Kasumi-1 (cell line): ENCODE measurements at regions not wholly inside any gene's neighbourhood (a gene's known extent, or its start where the extent isn't known, plus 50 kb on each side); places are given as distances from the start of the nearest gene placed in this dataset.
A peak's percentile ranks its signal among the peaks of the same experiment; 100 is the strongest.

Source experiments
- DNase-seq, 2 experiments: peaks; one replicate each; lab custom pipeline; 2025; lab: John Stamatoyannopoulos, UW

DNA sequence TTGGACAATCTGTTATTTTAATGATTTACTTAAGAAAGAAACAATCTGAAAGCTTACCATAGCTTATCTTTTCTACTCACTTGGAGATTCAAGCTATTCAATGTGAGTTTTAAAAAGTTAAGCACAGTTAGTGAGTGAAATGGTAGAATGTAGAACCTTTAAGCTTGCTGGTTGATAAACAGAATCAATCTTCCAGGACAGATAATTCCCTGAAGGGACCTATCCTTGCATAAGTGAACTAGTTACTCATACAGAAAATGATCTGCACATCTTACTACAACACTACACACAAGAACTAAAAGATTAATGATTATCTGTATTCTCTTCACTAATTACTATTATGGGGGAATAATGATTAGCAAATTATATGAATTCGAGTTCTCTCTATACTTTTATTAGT, 165.6 kb downstream of the PALM2AKAP2 start:
- DNase-seq = no peak

DNA sequence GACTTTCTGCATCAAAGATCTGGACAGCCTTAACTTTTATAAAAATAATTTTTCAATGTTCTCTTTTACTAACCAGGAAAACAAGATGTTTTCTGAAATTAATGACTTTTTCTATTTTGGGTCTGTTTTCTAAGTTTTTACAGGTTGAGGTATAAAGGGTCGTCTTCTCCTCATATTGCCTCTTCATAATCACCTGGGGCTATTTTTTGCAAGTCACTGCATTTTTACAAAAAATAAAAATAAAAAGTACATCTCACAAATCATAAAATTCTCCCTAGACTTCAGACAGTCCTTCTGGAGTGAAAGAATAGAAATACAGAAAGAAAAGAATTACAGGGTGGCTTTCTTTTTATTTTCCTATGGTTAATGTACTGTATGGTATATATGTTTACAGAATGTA, 168.5 kb downstream of the PALM2AKAP2 start:
- DNase-seq = no peak

DNA sequence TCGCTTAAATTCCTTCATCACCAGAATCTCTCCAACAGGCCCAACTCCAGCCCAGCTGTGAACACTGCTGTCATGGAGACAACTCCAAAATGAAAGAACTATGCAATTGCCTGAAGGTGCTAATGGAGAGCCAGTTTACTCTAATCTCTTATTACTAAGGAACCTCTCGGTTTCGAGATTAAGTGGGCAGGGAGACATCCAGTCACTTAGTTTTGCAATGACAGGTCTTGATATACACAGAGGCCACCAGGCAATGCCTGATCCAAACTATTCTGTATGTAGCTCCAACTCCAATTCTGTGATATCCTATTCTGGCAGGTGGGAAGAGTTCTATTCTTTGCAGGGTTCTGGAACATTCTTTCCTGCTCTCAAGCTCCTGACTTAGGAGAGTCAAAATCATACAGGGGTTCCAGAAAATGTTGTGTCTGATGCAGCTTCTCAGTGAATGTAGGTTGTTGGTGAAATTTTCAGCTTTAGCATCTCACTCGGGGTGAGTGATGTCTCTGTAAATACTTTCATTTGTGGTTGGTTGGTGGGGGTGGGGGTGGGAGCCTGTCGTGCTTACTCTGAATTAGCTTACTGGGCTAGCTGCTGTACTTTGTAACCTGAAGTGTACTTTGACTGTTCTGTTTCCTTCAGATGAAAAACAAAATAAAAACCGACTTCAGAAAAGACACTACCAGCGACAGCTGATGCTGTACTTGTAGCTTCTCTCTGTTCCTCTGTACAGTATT, 170.9 kb downstream of the PALM2AKAP2 start:
- no peak for DNase-seq

DNA sequence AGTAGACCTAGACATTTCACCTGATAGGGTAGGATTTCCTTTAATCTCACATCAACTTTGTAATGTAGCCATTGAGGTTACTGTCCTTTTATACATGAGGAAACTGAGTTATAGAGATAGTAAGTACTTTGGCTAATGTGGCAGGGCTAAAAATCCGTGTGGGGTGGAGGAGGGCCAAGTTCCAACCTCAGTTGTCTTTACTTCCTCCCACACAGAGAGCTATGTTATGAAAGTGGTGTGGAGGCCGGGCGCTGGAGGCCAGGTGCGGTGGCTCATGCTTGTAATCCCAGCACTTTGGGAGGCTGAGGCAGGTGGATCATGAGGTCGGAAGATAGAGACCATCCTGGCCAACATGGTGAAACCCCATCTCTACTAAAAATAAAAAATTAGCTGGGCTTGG, 173.3 kb downstream of the PALM2AKAP2 start:
- DNase-seq = no peak

DNA sequence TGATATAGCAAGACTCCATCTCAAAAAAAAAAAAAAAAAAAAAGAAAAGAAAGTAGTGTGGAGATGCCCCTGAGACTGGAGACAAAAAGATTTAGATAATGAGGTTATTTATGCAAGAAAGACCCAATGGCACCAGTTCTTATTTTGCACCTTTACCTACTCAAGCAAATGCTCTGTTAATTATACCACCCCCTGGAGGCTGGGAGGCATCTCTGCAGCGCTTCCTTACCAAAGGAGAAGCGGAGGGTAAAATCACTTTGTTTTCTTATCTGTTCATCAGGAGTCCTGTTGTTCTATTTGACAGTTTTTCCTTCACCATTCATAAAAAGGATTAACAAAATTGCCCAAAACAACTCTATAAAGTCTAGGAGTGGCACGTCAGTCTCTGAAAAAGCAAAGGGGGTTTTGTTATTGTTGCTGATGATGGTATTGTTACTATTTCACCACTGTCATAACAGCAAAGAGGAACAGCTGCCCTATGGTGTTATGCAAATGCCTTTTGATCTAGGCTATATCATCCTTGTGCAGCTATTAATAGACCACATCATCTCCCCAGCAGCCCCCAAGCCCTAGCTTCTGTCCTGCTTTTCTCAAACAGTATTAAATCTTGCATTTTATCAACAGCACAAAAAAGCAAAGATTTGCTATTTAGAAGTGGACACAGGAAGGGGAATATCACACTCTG, 174.0 kb downstream of the PALM2AKAP2 start:
- no peak for DNase-seq

DNA sequence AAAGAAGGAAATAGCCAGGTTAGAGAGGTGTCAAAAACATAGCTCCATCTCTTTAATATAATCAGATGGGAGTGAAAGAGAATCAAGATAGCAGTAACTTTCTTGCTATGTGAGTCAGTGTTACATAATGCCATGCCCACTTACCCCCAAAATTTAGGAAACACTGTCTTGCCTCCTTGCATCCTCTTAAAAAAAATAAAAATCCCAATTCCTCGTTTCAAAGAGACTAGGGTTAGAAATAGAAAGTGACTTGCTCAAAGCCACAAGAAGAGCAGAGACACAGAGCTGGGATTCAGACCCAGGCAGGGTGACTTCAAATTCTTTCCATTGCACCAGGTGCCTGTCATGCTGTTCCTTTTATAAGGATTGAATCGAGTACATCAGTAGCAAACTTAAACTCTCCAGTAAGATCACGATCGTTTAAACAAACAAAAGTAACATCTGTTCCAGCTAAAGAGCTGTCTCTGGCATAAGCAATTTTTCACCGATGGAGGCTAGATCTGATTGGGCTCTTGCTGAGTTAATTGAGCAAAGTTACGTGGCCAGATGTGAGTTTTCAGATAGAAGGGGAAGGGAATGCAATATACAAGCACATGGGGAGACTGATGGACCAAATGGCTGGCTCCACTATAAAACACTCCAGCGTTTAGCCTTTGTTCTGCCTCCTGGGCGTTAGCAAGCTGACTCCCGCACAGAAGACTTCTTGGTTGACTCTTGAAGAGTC, 176.9 kb downstream of the PALM2AKAP2 start:
- DNase-seq = no peak

DNA sequence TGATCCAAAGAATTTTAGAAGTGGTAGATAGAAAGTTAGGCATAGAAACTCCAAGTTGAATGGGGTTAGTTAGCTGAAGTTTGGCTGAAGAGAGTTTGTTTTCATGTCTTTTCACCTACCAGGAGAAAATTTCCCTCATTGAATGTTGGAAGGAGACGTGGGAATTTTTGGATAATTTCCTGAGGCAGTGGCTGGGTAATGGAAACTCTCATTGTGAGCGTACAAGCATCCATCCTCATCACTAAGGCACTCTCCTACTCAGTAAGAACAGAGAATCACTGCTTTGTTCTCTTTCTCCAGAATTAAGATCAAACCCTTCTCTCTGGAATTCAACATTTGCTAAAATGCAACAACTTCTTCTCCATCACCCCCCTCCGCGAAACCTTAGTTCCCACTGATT, 179.7 kb downstream of the PALM2AKAP2 start:
- DNase-seq = no peak

DNA sequence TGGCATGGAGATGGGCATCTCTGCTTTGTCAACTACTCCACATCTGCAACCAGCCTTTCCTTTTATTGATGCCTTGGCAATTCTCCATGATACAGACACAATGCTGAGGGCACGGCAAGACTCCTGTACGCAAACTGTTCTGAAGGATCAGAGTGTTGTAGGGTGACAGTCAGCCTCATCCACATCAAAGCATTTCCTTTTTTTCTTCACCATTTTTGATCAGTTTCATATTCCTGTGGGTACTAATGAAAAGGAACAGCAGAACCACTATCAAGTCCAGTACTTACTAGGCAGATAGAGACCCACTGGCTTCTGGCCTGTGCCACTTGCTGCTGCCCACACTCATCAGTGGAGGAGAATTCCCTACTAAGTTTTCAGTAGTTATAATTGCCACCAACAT, 181.6 kb downstream of the PALM2AKAP2 start:
- no peak for DNase-seq

DNA sequence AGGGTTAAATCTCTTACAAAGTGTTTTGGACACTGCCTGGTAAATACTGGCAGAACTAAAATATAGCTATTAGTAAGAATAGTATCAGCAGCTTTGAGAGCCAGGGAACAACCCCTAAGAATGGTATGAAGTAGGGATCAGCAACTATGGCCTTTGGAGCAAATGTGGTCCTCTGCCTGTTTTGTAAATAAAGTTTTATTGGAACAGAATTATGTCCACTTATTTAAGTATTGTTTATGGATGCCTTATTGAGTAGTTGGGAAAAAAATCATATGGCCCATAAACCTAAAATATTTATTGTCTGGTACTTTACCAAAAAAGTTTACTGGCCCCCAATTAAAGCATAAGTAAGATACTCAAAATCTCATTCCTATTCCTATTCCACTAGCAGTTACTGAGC, 182.2 kb downstream of the PALM2AKAP2 start:
- DNase-seq = no peak

DNA sequence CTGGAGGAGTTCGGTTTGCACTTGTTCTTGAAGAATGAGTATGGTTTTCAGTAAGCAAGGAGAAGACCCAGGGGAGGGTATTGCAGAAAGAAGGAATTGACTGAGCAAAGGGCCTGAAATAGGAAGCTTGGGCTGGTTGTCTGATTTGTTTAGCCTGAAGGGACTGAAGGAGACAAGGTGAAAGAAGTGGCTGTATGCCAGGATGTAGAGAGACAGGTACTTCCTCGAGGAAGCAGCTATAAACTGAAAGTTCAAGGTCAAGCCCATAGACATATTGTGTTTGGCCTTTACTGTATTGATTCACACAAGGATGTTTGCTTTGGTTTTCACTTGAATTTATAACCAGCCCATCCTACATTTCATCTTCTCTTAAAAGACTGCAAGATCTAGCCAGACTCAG, 183.1 kb downstream of the PALM2AKAP2 start:
- DNase-seq = no peak

DNA sequence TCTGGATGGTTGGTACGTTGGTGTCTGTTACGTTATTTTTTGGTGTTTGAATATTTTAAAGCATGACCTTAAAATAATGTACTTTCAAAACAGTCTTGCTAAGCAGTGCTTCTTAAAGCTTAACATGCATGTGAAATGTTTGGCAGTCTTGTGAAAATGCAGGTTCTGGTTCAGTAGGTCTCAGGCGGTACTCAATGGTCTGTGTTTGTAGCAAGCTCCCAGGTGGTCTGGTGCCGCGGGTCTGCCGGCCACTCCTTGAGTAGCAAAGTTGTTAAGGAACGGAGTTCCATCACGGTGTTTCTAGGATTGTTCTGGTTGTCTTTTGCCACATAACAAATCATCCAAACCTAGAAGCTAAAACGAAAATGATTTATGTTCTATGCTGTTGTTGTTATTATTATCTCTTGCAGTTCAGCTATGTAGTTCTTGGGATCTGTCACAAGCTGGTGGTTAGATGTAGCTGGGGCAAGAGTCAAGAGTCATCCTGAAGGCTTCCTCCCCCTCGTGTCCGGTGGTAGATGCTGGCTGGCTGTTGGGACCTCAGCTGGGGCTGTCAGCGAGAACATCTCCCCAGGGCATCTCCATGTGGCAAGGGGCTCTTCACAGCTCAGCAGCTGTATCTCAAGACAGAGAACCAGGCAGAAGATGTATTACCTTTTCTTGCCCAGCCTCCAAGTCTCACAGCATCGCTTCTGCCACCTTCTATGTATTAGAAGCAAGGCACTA, 186.8 kb downstream of the PALM2AKAP2 start:
- DNase-seq = no peak

DNA sequence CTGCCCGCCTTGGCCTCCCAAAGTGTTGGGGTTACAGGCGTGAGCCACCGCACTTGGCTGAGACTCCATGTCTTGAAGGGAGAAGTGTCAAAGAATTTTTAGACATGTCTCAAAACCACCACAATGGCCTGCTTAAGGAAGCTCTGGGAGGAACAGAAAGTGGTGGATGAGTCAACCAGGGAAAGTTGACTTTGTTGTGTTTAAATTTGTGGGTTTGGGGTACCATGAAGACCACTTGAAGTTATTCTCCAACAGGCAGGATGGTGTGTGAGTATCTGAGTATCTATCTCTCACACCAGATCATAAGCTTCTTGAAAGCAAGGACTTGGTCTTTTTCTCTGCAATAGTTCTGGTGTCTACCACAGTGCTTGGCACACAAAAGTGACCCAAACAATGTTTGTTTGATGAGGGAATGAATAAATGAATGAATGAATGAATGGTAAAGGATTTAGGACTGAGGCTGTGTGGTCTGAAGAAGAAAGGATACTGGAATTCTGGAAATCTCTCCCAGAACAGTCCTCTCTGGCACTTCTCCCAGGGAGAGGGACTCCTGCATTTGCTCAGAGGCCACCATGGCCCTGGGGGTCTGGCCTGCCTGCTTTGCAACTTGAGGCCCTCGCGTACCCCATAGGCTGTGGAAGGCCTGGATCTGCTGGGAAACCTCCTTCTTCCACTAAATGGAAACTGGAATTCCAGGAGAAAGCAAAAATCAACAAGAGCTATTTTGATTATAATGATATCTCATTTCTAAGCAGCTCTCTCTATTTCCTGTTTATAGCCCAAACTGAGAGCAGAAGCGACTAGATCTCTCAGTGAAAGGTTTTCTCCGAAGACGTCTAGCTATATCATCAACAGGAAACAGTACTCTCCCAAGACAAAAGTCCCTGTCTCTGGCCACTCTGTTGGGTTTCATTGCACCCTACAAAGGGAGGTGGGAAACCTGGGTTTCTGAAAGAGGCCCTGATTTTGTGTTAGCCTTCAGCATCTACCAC, 187.9 kb downstream of the PALM2AKAP2 start:
- no peak for DNase-seq

DNA sequence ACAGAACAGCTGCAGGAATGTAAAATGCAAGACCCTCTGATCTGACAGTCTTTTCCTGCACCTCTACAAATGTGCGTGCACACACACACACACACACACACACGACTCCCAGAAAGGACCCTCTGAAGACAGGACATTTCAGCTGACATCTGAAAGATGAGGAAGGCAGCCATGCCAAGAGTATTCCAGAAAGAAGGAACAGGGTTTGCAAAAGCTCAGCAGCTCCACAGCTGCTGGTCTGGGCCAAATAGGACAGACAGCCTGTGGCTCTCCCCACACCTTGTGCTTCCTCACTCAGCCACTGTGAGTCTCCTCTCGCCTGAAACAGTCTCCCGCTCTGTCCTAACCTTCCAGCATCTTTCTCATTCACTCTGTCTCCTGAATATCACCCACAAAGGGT, 189.0 kb downstream of the PALM2AKAP2 start:
- DNase-seq = peak in 1 of 2 experiments; percentile 8

DNA sequence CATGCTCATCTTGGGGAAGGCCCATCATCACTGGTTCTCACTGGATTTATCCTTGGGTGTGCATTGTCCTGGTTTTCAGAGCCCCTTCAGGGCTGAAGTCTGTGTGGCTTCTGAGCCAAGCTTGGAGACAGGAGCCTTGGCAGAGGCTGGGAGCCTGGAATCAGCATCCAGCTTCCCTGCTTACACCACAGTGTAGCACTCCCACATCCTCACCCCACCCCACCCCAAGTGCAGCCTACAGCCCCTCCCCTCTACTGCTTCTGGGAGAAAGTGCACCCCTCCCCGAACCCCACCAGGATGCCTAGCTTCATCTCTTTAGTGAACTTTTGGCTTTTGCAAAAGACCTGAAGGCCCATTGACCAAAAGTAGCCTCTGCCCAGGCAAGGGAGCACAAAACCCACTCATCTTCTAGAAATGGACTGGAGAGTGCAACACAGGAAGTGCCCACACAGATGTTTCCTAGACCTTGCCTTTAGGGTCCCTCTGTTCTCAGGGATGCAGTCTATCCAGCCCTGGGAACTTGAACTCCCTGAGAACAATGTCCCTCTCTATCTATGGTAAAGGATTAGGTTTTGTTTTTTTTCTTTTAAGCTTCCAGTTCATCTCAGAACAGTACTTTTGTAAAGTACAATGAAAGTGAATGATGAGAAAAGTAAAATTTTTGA, 189.7 kb downstream of the PALM2AKAP2 start:
- DNase-seq = peak; percentile 21 to 35

DNA sequence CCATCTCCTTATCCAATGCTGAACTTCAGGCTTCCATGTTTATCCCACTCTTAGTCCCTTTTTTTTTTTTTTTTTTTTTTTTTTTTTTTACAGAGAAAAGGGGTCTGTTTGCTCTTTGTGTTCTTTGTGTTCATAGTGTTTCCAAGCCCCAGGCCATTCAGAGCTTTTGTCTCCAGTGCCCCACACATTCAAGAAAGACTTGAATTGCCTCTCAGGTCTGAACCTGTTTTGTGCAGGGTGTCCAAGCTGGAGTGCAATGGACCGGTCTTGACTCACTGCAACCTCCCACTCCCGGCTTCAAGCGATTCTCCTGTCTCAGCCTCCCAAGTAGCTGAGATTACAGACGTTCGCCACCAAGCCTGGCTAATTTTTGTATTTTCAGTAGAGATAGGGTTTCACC, 191.2 kb downstream of the PALM2AKAP2 start:
- no peak for DNase-seq

DNA sequence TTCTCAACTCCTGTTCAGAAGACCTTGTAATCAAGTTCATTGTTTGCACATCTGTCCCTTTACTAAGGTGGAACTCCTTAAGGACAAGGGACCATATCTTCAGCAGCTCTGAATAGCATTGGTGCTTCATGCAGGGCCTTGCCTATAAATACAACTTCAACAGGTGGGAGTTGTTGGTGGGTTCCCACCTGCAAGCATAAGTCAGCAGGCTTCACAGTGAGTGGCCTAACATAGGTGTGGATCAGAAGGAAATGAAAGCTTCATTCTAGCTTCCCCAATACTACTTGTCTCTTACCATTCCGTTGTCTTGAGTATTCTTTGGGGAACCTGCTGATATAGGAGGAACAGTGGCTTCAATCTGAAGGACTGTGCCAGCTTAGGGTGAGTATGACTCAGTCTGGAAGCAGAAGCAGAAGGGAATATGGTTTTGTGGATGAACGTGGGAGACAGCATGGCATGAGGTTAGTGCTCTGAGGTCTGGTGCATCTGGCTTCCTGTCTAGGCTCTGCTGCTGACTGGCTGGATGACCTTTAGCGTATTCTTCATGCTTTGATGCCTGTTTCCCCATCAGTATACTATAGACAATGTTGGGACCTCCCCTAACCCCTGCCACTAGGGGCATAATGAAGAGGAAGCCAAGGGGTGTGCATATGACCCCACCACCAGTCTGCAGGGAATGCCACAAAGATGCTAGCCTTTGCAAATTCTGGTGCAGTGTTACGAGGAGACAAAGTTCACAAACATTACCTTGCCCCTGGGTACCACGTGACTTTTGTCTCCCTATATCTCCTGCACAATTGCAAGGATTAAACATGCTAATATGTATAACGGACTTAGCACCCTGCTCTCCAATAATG, 192.3 kb downstream of the PALM2AKAP2 start:
- DNase-seq = peak; percentile 86 to 88

DNA sequence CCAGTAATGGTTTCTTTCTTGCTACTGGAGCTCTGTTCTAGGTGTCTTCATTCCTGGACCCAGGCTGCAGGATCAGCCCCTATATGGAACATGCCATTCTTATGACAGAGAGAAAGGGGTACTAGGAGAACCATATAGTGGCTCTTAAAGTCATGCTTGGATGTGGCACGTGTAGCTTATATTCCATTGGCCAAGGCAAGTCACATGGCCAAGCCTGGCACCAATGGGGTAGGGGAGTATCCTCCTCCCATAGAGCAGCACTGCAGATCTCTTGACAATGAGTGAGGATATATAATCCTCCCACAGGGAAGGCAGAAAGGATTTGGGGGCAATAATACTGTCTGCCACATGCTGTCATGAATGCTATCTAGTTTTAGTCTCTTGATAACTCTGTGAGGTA, 193.3 kb downstream of the PALM2AKAP2 start:
- no peak for DNase-seq

DNA sequence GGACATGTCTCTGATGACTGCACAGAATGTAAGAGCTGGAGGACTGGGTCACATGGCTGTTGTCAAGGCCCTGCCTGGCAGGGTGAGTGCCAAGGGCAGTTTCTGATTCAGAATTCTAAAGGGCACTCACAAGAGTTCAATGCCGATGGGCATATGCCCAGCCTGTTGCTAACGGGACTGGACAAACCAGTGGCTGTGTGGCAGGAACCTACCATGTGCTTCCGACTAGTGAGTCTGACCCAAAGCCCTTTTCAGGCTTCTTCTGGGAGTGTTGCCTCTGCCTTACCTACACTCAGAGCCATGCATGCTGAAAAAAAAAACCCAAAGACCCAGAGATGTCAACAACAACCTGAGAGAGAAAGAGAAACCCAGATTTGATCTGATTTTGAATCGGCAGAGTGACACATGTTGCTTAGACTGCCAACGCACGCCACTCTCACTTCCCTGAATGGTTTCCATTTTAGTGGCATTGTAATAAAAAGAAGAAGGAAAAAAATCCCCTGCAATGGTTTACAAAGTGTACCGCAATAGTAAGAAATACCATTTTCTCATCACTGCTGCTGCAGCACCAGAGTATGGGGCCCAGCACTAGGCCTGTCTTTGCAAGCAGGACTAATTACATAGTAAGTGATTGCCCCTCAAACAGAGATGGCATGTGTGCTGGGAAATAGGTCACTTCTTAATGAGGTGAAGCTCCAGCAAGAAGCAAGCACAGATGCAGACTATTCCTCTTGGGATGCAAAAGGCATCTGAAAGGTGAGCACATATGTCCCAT, 194.3 kb downstream of the PALM2AKAP2 start:
- DNase-seq = no peak

DNA sequence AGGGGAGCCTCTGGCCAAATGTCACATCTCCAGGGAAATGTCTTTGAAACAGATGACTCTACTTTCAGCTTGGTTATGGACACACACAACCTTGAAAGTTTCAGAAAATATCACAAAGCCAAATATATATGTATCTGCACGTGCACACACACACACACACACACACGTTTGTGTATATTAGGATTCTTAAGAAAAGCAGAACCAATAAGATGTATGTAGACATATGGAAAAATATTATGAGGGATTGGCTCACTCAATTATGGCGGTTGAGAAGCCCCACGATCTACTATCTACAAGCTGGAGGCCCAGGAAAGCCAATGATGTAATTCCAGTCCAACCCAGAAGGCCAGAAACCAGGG, 194.9 kb downstream of the PALM2AKAP2 start:
- DNase-seq = no peak
